ENCODE measurements at regions not wholly inside any gene's neighbourhood (a gene's known extent, or its start where the extent isn't known, plus 50 kb on each side); places are given as distances from the start of the nearest gene placed in this dataset.

- no peak for TF ChIP-seq CTCF (IDR thresholded peaks at IDR 0.05)
- no peak for TF ChIP-seq POLR2A (IDR thresholded peaks at IDR 0.05)
Observed at GRCh38 chr13:84959818-84960217, 839.4 kb downstream of the SLITRK6 start.

Measured in adrenal gland (tissue), 5 donors.